H9 (cell line): ENCODE measurements at regions not wholly inside any gene's neighbourhood (a gene's known extent, or its start where the extent isn't known, plus 50 kb on each side); places are given as distances from the start of the nearest gene placed in this dataset.

Experiments
- DNase-seq: peaks from one replicate; pipeline ENCODE4 v3.0.0-alpha.2; 2017
- H2AFZ ChIP-seq: one replicate; pipeline ENCODE4 v1.6.1; 2013; ENCODE audit warnings: mild to moderate bottlenecking, low read length, control low read depth, moderate library complexity
- H2AK5ac ChIP-seq: 2 replicates; pipeline ENCODE4 v1.6.1; 2013; ENCODE audit warnings: low read length, control low read depth, mixed read lengths; ENCODE audit not compliant: insufficient read length
- H2BK120ac ChIP-seq: one replicate; pipeline ENCODE4 v1.6.1; 2013; ENCODE audit warnings: low read depth, mild to moderate bottlenecking, low read length, control low read depth, inconsistent platforms; ENCODE audit not compliant: poor library complexity, severe bottlenecking
- H2BK12ac ChIP-seq: 2 replicates; pipeline ENCODE4 v1.6.1; 2013; ENCODE audit warnings: low read length, control low read depth, mixed read lengths, low read depth; ENCODE audit not compliant: insufficient read length
- H2BK15ac ChIP-seq: 2 replicates; pipeline ENCODE4 v1.6.1; 2013; ENCODE audit warnings: low read depth, low read length, control low read depth
- H2BK20ac ChIP-seq: one replicate; pipeline ENCODE4 v1.6.1; 2013; ENCODE audit warnings: low read depth, mild to moderate bottlenecking, low read length, control low read depth, inconsistent platforms; ENCODE audit not compliant: poor library complexity, severe bottlenecking
- H2BK5ac ChIP-seq: 2 replicates; pipeline ENCODE4 v1.6.1; 2013; ENCODE audit warnings: low read length, control low read depth, mixed read lengths; ENCODE audit not compliant: insufficient read length
- H3K14ac ChIP-seq: 2 replicates; pipeline ENCODE4 v1.6.1; 2013; ENCODE audit warnings: low read length, control low read depth; ENCODE audit not compliant: insufficient read depth
- H3K18ac ChIP-seq: 2 replicates; pipeline ENCODE4 v1.6.1; 2013; ENCODE audit warnings: low read depth, mild to moderate bottlenecking, mixed read lengths, low read length, control low read depth; ENCODE audit not compliant: insufficient read length
- H3K23ac ChIP-seq: 2 replicates; pipeline ENCODE4 v1.6.1; 2013; ENCODE audit warnings: low read length, control low read depth, mixed read lengths, low read depth; ENCODE audit not compliant: insufficient read length
- H3K23me2 ChIP-seq: 2 replicates; pipeline ENCODE4 v1.6.1; 2013; ENCODE audit warnings: low read depth, mild to moderate bottlenecking, mixed read lengths, low read length, control low read depth; ENCODE audit not compliant: insufficient read length, poor library complexity, severe bottlenecking
- H3K27ac ChIP-seq: 2 replicates; pipeline ENCODE4 v1.5.1; 2013; ENCODE audit warnings: low read length, control low read depth, mixed read lengths, low read depth; ENCODE audit not compliant: insufficient read length
- H3K27me3 ChIP-seq: 2 replicates; pipeline ENCODE4 v1.6.1; 2013; ENCODE audit warnings: low read length, control low read depth, inconsistent platforms; ENCODE audit not compliant: insufficient read depth
- H3K4ac ChIP-seq: 2 replicates; pipeline ENCODE4 v1.6.1; 2013; ENCODE audit warnings: low read depth, mild to moderate bottlenecking, control low read depth, inconsistent platforms, low read length, moderate library complexity
- H3K4me1 ChIP-seq: 2 replicates; pipeline ENCODE4 v1.6.1; 2013; ENCODE audit warnings: low read length, control low read depth, inconsistent platforms; ENCODE audit not compliant: insufficient read depth
- H3K4me2 ChIP-seq: 2 replicates; pipeline ENCODE4 v1.6.1; 2013; ENCODE audit warnings: low read length, control low read depth, mixed read lengths; ENCODE audit not compliant: insufficient read length, insufficient read depth
- H3K56ac ChIP-seq: 2 replicates; pipeline ENCODE4 v1.6.1; 2013; ENCODE audit warnings: low read depth, mild to moderate bottlenecking, mixed read lengths, low read length, control low read depth; ENCODE audit not compliant: insufficient read length
- H3K79me1 ChIP-seq: 2 replicates; pipeline ENCODE4 v1.6.1; 2013; ENCODE audit warnings: low read depth, mild to moderate bottlenecking, moderate library complexity, low read length, control low read depth, inconsistent platforms; ENCODE audit not compliant: insufficient read depth, poor library complexity, severe bottlenecking
- H3K79me2 ChIP-seq: 2 replicates; pipeline ENCODE4 v1.6.1; 2013; ENCODE audit warnings: low read length, control low read depth, inconsistent platforms; ENCODE audit not compliant: insufficient read depth
- H3K9ac ChIP-seq: 2 replicates; pipeline ENCODE4 v1.6.1; 2013; ENCODE audit warnings: low read length, control low read depth, mixed read lengths; ENCODE audit not compliant: insufficient read length; ENCODE audit errors: extremely low read depth
- H3K9me3 ChIP-seq: one replicate; pipeline ENCODE4 v1.6.1; 2013; ENCODE audit warnings: low read depth, low read length, inconsistent platforms; ENCODE audit not compliant: control insufficient read depth
- H3T11ph ChIP-seq: one replicate; pipeline ENCODE4 v1.6.1; 2013; ENCODE audit warnings: mild to moderate bottlenecking, low read length, control low read depth, inconsistent platforms
- H4K20me1 ChIP-seq: one replicate; pipeline ENCODE4 v1.6.1; 2013; ENCODE audit not compliant: control insufficient read depth, insufficient read length, insufficient read depth
- H4K5ac ChIP-seq: 2 replicates; pipeline ENCODE4 v1.6.1; 2013; ENCODE audit warnings: low read depth, mild to moderate bottlenecking, mixed read lengths, low read length, control low read depth; ENCODE audit not compliant: insufficient read length
- H4K8ac ChIP-seq: replicated peaks from 2 replicates; pipeline ENCODE4 v1.6.1; 2013; ENCODE audit warnings: low read length, control low read depth, mixed read lengths, low read depth; ENCODE audit not compliant: insufficient read length
- H4K91ac ChIP-seq: 2 replicates; pipeline ENCODE4 v1.6.1; 2013; ENCODE audit warnings: low read depth, mild to moderate bottlenecking, moderate library complexity, mixed read lengths, low read length, control low read depth; ENCODE audit not compliant: insufficient read length
- H3K27ac Mint-ChIP-seq, 3 experiments: 2 replicates in 2 of 3; 3 replicates in 1 of 3; pipeline ENCODE4 v1.8.0; 2020 to 2021; ENCODE audit warnings: mixed read lengths in 3 of 3, mild to moderate bottlenecking in 1 of 3, moderate library complexity in 1 of 3
- H3K27me3 Mint-ChIP-seq: 2 replicates; pipeline ENCODE4 v1.8.0; 2021; ENCODE audit warnings: low read depth, mild to moderate bottlenecking, moderate library complexity, mixed read lengths
- H3K36me3 Mint-ChIP-seq, 3 experiments: 2 replicates in 2 of 3; 3 replicates in 1 of 3; pipeline ENCODE4 v1.8.0; 2020 to 2021; ENCODE audit warnings: low read depth in 3 of 3, mixed read lengths in 3 of 3; ENCODE audit not compliant: insufficient read depth in 1 of 3
- H3K4me1 Mint-ChIP-seq, 2 experiments: 2 replicates each; pipeline ENCODE4 v1.8.0; 2020; ENCODE audit warnings: mixed read lengths in 2 of 2
- H3K4me3 Mint-ChIP-seq, 2 experiments: 2 replicates in 1 of 2; 3 replicates in 1 of 2; pipeline ENCODE4 v1.8.0; 2020 to 2021; ENCODE audit warnings: mild to moderate bottlenecking in 2 of 2, mixed read lengths in 2 of 2, moderate library complexity in 1 of 2
- H3K9me3 Mint-ChIP-seq, 2 experiments: 2 replicates in 1 of 2; 3 replicates in 1 of 2; pipeline ENCODE4 v1.8.0; 2020; ENCODE audit warnings: mild to moderate bottlenecking in 2 of 2, mixed read lengths in 2 of 2, moderate library complexity in 1 of 2
- CTCF ChIP-seq: fragments of 200-600 bp; sonication (generic); conservative IDR thresholded peaks from 3 replicates; pipeline ENCODE4 v1.8.0; 2021; ENCODE audit warnings: antibody characterized with exemption, mild to moderate bottlenecking
- WGBS: extraction: QIAGEN DNeasy Blood & Tissue Kit; methylation state at CpG from one replicate; pipeline ENCODE4 v1.1.7; 2013; ENCODE audit warnings: missing lambda C conversion rate, low lambda C conversion rate, mixed read lengths; ENCODE audit not compliant: insufficient read length; ENCODE audit errors: extremely low coverage; 5-methylcytosine and 5-hydroxymethylcytosine counted together

- no peak overlapping the region for H3K14ac ChIP-seq
- H3K27ac Mint-ChIP-seq, result no peak overlapping the region
- H2AFZ ChIP-seq, result no peak overlapping the region
Measured at GRCh38 chr7:84900215-84900614, 286.6 kb downstream of the SEMA3D start.

More at GRCh38 chr7:84900215-84900614, 286.6 kb downstream of the SEMA3D start:
- H3K9me3 ChIP-seq, result no peaks in the 10 kb centered on the region
- no peaks in the 10 kb centered on the region for H3K79me2 ChIP-seq
- DNase-seq, result no peak
- Mint-ChIP-seq H3K36me3 (peaks cover under 1 to 6% (median 5%) of the 10 kb centered on the region in 3 experiments; a peak in 5 of 7 replicates), H3K4me1 (no peaks in the 10 kb centered on the region), H3K4me3 (no peak overlapping the region), H3K27me3 (no peaks in the 10 kb centered on the region), H3K9me3 (peaks cover 1 to 6% of the 10 kb centered on the region in 2 experiments; a peak in 4 of 5 replicates)
- H3K27me3 ChIP-seq, result no peaks in the 10 kb centered on the region
- H2BK15ac ChIP-seq, result no peak overlapping the region
- H4K20me1 ChIP-seq, result no peaks in the 10 kb centered on the region
- H3T11ph ChIP-seq, result no peak overlapping the region
- H2BK5ac ChIP-seq, result no peak overlapping the region
- H3K79me1 ChIP-seq, result no peaks in the 10 kb centered on the region
- H3K9ac ChIP-seq, result no peak overlapping the region
- no peak overlapping the region for H3K4ac ChIP-seq
- H3K56ac ChIP-seq, result no peak overlapping the region
- no peak overlapping the region for H4K8ac ChIP-seq
- H3K4me2 ChIP-seq, result no peak overlapping the region
- no peak overlapping the region for H3K18ac ChIP-seq
- H2BK120ac ChIP-seq, result no peak overlapping the region
- no peak overlapping the region for H2BK12ac ChIP-seq
- WGBS, result no CpG with 5 or more reads among the region's 3 CpGs
- no peaks in the 10 kb centered on the region for H3K4me1 ChIP-seq
- no peak for TF ChIP-seq CTCF
- no peak overlapping the region for H2AK5ac ChIP-seq
- H3K23ac ChIP-seq, result no peak overlapping the region
- H2BK20ac ChIP-seq, result no peak overlapping the region
- no peak overlapping the region for H4K91ac ChIP-seq
- H3K23me2 ChIP-seq, result no peaks in the 10 kb centered on the region
- H4K5ac ChIP-seq, result no peak overlapping the region
- no peak overlapping the region for H3K27ac ChIP-seq
